GM19395 (cell line): ENCODE measurements at regions not wholly inside any gene's neighbourhood (a gene's known extent, or its start where the extent isn't known, plus 50 kb on each side); places are given as distances from the start of the nearest gene placed in this dataset.
"Not testable (repeated sequence)": the region's sequence is repeated elsewhere in the genome, so short reads cannot be mapped to it uniquely, and the experiment has no call there.

Source experiments
- ATAC-seq: cut with Tn5 transposase; IDR thresholded peaks from one replicate; pipeline ENCODE4 v1.9.1; 2021; ENCODE audit warnings: mild to moderate bottlenecking, moderate library complexity; ENCODE audit not compliant: unreplicated experiment

DNA sequence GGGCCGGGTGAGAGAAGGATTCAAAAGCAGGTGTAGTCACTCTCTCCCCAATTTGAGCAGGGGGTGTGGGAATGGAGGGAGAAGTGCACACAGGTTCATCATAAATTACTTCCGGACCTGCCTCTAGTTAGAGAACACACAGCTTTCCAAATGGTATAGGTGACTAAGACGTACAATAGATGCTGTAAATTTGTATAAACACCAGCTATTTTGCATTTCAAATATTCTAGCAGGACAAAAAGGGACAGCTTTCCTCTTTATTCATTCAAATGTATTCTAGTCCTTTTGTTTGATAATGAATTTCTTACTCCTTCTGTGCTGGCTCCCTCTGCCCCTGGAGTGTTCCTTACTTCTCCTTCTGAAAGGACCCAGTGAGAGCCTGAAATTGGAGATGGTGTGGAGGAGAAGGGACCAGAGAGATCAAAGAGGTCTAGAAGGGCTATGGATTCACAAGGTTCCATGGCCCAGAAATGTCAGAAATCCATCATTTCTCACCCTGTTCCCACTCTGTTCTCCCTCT is 53.2 kb upstream of the SH3BP4 start:
- no peak for ATAC-seq

DNA sequence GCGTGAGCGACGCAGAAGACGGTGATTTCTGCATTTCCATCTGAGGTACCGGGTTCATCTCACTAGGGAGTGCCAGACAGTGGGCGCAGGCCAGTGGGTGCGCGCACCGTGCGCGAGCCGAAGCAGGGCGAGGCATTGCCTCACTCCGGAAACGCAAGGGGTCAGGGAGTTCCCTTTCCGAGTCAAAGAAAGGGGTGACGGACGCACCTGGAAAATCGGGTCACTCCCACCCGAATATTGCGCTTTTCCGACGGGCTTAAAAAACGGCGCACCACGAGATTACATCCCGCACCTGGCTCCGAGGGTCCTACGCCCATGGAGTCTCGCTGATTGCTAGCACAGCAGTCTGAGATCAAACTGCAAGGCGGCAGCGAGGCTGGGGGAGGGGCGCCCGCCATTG is 63.4 kb upstream of the SH3BP4 start:
- ATAC-seq: not testable (repeated sequence)

DNA sequence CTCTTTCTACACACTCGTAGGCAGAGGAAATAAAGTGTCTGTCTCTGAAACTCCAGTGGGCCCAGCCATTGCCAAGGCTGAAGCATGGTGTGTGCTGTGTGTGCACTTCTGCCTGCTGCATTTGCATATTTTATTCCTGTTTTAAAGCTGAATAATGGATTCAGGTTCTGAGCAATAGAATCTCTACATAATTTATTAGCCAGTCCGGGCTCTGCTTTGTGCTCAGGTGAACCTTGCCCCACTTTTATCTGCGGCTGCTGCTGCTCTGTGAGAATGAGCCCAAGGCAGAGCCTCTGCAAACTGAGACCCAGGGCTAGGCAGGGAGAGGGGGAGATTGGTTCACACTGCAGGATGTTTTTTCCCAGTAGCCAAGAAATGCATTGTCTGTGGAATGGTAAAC is 64.6 kb upstream of the SH3BP4 start:
- ATAC-seq: no peak

DNA sequence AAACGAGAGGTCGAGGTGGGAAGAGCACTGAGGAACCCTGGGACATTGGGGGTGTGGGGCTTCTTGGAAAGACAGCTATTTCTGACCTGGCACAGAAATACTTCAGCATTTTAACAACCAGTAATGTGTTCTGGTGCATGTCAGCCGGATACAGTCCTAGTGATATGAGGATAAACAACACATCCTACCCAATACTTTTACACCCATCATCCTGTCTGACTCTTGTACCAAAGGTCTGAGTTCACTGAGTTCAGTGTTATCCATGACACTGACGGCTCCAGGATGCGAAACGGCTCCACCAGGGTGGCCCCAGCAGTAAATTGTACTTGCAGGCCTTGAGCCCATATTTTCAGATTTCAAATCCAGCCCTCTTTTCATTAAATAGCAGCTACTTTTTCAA is 65.9 kb upstream of the SH3BP4 start:
- no peak for ATAC-seq

DNA sequence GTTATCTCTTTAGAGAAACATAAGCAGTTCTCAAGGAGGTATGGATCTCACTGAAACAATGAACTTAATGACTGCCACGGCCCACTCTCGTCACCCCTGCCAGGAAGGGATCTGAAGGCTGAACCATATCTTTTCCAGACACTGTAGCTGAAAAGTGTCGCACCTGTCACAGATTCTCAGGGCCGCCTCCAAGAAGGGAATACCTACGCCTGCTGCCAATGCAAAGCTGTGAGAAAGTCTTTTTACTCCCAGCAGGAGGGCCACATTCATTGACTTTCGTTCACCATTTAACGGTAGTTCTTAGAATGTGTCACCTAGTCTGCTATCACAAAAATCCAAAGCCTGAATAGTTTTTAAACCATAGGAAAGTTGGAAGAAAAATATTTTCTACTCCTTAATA is 66.7 kb upstream of the SH3BP4 start:
- no peak for ATAC-seq

DNA sequence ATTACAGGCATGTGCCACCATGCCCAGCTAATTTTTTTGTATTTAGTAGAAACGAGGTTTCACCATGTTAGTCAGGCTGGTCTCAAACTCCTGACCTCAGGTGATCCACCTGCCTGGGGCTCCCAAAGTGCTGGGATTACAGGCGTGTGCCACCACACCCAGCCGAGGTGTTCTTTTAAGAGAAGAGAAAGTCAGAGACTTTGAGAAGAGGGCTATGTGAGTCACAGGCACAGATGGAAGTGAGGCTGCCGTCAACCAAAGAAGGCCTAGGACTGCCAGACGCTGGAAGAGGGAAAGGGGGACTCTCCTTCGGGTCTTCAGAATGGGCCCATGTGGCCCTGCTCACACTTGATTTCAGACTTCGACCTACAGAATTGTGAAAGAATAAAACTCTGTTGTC is 67.2 kb upstream of the SH3BP4 start:
- no peak for ATAC-seq

DNA sequence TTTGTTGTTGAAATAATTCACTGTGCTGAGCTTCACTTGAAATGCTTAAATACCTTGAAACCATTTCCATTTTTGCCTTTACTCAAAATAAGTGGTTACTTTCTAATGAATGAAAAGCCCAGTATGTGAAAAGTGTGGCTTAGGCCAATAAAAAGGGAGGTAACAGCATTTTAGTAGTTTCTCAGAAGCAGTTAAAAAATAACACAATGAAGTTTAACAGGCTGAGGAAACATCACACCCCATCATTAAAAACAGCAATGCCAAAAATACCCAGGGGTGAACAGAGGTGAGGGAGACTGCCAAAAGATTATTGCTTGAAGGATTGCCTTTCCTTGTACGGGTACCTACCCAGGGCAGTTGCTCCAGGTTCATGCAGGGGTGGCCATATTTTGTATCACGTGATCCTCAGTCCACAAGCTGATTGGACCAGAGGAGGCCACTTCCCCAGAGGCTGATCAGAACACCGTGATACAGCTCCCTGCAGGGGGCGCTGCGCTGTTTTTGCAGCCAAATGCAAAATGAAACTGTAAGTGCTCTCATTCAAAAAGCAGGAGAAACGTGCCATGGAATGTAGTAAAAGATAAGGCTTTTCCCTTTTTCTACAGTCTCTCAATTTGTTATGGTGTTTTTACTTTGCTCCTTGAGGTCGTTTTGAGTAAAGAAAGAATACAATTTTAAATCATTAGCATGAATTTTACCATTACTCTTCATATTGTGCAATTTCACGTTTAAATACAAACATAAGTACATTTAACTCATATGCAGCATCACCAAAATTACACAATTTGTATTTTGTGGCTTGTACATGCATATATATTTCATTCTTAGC is 70.2 kb upstream of the SH3BP4 start:
- no peak for ATAC-seq

DNA sequence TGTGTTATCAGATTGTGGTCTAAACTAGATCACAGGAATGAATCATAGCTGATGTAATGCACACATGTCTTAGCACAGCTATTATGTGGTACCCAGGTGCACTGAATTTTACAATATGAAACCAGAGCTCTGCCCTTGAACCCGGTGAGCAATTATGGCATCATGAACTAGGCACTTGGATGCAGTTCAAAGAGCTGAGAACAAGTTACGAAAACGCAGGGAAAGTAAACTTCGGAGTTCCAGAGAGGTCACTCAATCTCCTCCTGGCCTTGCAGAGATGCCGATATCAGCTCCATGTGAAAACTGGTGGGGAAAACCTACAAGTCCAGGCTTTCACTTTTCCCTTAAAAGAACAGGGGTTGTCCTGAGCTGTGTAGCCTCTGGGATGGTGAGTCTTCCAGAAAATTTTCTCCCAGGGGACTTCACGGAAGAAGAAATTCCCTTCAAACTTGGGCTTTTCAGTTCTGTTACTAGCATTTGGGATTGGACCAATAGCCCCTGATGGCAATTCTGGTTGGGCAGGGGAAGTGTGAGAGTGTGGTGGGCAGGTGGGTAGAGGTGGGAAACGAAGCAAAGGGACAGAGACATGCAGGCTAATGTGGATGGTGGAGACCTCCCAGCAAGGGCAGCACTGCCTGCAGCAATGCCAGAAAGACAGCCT is 71.1 kb upstream of the SH3BP4 start:
- ATAC-seq: no peak

DNA sequence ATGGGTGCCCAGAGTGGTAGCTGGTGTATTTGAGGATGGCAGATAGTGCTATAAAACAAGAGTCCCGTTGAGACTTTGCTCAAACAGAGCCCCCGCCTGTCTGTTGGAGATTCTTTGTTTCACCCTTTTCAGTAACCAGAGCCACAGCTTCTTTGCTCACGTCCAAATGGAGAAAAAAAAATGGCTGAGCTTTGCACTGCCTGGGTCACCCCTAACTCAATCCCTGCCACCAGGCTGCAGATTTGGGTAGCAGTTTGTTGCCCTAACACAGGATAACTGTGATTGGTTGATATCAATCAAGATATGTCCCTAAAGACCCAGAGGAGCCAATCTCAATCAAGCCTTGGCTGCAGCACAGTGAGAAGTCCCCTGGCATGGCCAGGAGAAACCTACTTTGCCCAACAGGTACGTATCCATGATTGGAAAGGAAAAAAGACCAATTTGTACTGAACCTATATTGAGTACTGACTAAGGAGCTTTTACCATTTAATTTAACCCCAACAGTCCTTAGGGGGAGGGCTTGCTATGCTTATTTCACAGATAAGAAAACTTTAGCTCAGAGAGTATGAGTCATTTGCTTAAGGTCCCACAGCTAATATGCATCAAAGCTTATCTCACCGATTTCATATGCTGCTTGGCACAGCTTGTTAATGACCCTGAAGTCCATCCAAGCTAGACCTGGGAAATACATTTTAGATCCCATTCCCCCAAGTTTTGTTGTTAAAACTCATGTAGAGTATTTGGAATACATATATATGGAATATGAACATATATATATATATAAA is 72.0 kb upstream of the SH3BP4 start:
- no peak for ATAC-seq

DNA sequence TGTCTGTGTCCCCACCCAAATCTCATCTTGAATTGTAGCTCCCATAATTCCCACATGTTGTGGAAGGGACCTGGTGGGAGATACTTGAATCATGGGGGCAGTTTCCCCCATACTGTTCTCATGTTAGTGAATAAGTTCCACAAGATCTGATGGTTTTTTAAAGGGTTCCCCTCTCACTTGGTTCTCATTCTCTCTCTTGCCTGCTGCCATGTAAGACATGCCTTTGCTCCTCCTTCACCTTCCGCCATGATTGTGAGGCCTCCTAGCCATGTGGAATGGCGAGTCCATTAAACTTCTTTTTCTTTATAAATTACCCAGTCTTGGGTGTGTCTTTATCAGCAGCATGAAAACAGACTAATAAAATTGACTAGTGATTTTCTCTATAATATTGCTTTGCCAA is 75.2 kb upstream of the SH3BP4 start:
- ATAC-seq: not testable (repeated sequence)

DNA sequence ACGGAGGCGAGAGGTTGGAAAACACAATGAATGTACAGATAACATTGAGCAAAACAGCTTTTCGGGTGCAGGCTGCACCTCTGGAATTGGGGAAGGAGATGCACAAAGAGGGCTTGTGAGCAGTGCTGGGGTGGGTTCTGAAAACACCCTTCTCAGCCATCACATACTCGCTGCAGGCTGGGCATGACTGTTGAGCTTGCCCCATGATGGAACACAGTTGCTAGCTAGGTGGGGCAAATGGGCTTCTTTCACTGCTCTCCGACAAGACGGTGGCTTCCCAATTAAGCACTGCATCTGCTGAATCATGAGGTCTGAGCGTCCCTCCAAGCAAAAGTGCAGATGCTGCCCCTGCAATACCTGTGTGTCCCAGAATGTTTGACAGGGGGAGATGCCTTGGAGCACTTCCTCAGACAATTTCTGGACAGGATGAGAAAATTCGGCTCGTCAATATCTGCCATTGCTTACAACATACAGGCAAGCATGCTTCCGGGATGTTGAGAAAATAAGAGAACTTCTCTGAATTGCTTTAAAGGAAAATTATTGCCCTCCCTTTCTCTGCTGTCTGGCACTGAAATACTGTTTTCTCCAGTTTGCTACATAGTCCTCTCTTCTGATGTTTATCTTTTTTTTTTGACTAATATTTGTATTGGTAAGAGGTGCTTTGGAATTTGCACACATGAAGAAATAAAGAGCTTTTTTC is 77.3 kb upstream of the SH3BP4 start:
- no peak for ATAC-seq

DNA sequence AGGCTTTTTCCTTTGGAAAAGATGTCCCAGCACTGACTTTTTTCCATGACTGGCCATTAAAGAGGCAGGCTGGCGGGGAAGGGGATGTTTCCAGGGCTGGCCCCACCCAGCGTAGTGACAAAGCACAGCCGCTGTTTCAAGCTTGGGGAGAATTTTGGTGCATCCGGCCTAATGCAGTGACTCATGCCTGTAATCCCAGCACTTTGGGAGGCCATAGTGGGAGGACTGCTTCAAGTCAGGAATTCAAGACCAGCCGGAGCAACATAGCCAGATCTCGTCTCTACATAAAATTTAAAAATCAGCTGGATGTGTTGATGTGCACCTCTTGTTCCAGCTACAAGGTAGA is 78.0 kb upstream of the SH3BP4 start:
- ATAC-seq: no peak

DNA sequence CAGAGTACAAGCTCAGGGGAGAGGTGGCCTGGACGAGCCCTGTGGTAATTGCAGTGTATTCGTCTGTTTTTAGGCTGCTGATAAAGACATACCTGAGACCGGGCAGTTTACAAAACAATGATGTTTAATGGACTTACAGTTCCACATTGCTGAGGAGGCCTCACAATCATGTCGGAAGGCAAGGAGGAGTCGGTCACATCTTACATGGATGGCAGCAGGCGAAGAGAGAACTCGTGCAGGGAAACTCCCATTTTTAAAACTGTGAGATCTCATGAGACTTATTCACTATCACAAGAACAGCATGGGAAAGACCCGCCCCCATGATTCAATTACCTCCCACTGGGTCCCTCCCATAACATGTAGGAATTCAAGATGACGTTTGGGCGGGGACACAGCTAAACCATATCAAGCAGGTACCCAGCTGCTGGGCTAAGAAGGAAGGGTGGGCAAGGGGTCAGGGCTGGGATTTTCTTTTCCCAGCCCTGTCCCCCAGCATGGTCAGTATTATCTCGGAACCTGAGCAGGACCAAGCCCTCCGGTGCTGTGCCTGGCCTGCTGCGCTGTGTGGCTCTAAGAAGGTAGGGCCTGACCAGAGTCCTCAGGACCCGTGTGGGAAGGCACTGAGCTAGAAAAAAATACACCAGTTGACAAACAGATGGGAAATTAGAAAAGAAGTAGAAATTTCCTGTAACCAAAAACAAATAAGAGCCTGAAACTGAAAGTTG is 78.6 kb upstream of the SH3BP4 start:
- no peak for ATAC-seq

DNA sequence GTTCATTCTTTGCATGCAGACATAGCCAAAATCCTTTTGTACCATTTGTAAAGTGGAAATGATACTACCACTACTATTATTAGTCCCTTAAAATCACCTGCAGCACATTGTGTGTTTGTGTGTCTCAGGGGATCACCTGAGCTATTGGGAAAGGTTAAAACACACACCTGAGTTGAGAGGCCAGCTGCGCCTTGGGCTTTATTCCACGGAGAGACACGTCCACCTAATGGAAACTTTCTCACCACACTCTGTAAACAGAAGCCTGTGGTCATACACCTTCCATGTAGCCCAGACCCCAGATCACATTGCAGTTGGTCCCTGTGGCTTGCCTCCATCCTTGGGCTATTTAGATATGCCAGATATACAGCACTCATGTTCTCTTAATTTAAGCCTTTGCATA is 81.8 kb upstream of the SH3BP4 start:
- ATAC-seq: no peak

DNA sequence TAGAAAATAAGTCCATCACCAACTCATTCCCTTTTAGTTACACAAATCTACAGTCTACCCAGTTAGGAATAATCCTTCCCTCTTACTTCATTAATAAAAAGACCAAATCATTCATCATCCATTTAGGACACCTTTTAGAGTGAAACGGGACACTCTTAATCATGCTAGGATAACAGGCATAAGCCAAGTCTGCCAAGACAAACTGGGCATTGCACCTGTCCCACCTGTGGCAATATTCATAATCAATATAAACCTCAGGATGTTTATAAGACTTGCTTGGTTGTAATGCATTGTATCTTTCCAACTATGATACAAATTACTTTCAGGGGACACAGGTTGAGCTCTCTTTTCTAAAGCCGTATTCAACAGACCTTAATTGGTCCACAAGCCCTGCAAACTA is 82.7 kb upstream of the SH3BP4 start:
- ATAC-seq: no peak

DNA sequence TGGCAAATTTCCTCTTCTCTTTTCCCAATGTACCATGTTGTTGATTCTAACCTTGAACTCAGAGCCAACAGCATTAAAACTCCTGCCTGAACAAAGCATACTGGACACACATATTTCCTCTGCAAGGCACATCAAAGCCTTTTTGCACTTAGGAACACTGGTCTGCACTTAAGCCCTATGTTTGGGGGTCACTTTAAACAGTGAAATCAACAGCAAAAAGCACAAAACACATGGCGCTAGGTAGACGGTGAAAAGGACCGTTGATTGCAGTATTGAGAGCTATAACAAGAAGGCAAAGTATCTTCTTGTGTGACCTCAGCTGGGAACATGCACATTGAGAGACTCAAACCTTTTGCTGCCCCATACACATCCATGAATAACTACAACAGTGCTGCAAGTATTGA is 83.9 kb upstream of the SH3BP4 start:
- ATAC-seq: no peak

DNA sequence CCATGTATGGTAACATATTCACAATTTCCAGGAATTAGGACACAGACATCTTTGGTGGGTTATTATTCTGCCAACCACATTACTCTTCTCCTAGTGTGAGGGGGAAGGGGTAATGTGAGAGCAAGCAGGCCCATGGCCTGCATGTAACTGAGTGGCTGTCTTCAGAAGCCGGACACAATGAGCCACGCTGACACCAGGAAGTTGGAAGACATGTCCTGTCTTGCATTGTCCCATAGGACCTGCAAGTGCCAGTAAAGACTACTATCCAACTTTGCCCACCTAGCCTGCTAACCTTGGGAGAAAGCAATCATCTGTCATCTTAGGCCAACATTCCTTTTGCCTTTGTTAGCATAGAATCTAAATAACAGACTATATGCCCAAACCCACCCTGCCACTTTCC is 86.2 kb upstream of the SH3BP4 start:
- no peak for ATAC-seq

DNA sequence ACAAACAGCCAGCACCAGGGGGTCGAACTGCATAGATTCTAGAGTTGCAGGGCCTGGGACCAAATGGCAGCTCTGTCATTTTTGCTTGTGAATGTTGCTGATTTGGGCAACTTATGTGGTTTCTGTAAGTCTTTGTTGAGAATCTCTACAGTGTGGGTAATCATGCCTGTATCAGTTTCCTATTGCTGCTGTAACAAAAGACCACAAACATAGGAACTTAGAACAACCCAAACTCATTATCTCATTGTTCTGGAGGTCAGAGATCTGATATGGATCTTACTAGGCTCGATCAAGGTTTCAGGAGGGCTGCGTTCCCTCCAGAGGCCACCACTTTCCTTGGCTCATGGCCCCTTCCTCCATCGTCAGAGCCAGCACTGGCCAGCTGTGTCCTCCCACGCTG is 86.8 kb upstream of the SH3BP4 start:
- ATAC-seq: no peak

DNA sequence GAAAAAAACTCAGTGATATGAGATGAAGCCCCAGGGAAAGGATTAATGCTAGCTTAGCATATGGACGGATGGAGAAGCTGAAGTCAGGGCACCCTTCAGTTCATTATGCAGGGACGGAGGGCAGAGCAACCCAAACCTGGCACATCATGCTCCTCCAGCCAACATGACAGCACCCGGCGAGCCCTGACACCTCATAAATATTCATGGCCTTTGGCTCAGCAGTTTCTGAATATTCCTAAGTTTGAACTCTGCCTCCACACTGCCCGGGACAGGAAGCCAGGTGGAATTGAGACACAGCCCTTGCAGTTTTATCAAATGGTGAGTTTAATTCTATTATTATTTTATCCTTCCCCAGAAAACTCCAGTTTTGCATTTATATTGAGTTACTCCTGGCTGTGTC is 87.3 kb upstream of the SH3BP4 start:
- no peak for ATAC-seq
